GM21367 (cell line): ENCODE measurements at regions not wholly inside any gene's neighbourhood (a gene's known extent, or its start where the extent isn't known, plus 50 kb on each side); places are given as distances from the start of the nearest gene placed in this dataset.
A peak's percentile ranks its signal among the peaks of the same experiment; 100 is the strongest.
"Not testable (repeated sequence)": the region's sequence is repeated elsewhere in the genome, so short reads cannot be mapped to it uniquely, and the experiment has no call there.

Source experiments
- ATAC-seq: cut with Tn5 transposase; IDR thresholded peaks from one replicate; pipeline ENCODE4 v1.9.1; 2021; ENCODE audit not compliant: unreplicated experiment

- no peak for ATAC-seq
Observed at GRCh38 chrY:16715278-16715677, 1164.7 kb downstream of the CDY2B start.

- no peak for ATAC-seq
Observed at GRCh38 chrY:16673102-16673787, 1206.8 kb downstream of the CDY2B start.

GRCh38 chrY:16668402-16668801 lies 1211.6 kb downstream of the CDY2B start:
- ATAC-seq: no peak

- no peak for ATAC-seq
Observed at GRCh38 chrY:16662741-16663140, 1217.3 kb downstream of the CDY2B start.

GRCh38 chrY:16659340-16659739 lies 1220.7 kb downstream of the CDY2B start:
- ATAC-seq: no peak

- no peak for ATAC-seq
Observed at GRCh38 chrY:16653971-16654370, 1226.0 kb downstream of the CDY2B start.

- ATAC-seq: no peak
Observed at GRCh38 chrY:16645991-16646390, 1234.0 kb downstream of the CDY2B start.

- ATAC-seq: no peak
Observed at GRCh38 chrY:16645449-16645848, 1234.6 kb downstream of the CDY2B start.

GRCh38 chrY:16644270-16644800 lies 1235.7 kb downstream of the CDY2B start:
- peak; percentile 55 for ATAC-seq

- no peak for ATAC-seq
Observed at GRCh38 chrY:16639777-16640176, 1240.2 kb downstream of the CDY2B start.

GRCh38 chrY:16638743-16639142 lies 1241.3 kb downstream of the CDY2B start:
- not testable (repeated sequence) for ATAC-seq

GRCh38 chrY:16636254-16636653 lies 1243.8 kb downstream of the CDY2B start:
- ATAC-seq: peak; percentile 97

- no peak for ATAC-seq
Observed at GRCh38 chrY:16629146-16629545, 1250.9 kb downstream of the CDY2B start.

GRCh38 chrY:16627122-16627521 lies 1252.9 kb downstream of the CDY2B start:
- ATAC-seq: no peak

GRCh38 chrY:16616201-16616975 lies 1263.6 kb downstream of the CDY2B start:
- ATAC-seq: no peak

- no peak for ATAC-seq
Observed at GRCh38 chrY:16608679-16609078, 1271.3 kb downstream of the CDY2B start.

GRCh38 chrY:16602146-16602545 lies 1277.9 kb downstream of the CDY2B start:
- no peak for ATAC-seq

GRCh38 chrY:16601626-16602025 lies 1278.4 kb downstream of the CDY2B start:
- no peak for ATAC-seq

GRCh38 chrY:16572061-16572460 lies 1308.0 kb downstream of the CDY2B start:
- no peak for ATAC-seq

GRCh38 chrY:16562491-16562890 lies 1317.5 kb downstream of the CDY2B start:
- ATAC-seq: no peak

- ATAC-seq: no peak
Observed at GRCh38 chrY:16522021-16522420, 1358.0 kb downstream of the CDY2B start.

GRCh38 chrY:16502733-16503214 lies 1377.2 kb downstream of the CDY2B start:
- ATAC-seq: no peak
